DND-41 (cell line): ENCODE measurements at regions not wholly inside any gene's neighbourhood (a gene's known extent, or its start where the extent isn't known, plus 50 kb on each side); places are given as distances from the start of the nearest gene placed in this dataset.

Experiments used
- ATAC-seq: fragments of 200-7000 bp; cut with Tn5 transposase; 3 replicates; pipeline ENCODE4 v1.9.1; 2021; ENCODE audit warnings: low read depth; ENCODE audit not compliant: insufficient read depth
- DNase-seq: peaks from one replicate; pipeline ENCODE4 v3.0.0-alpha.2; 2020
- H2AFZ ChIP-seq: 2 replicates; pipeline ENCODE4 v1.6.0; 2012; ENCODE audit warnings: low read depth, low read length
- H3K27ac ChIP-seq: 2 replicates; pipeline ENCODE4 v1.5.1; 2012; ENCODE audit warnings: low read length, inconsistent platforms
- H3K27me3 ChIP-seq: fragments of 200-600 bp; sonication (generic); 2 replicates; pipeline ENCODE4 v1.6.0; 2012; ENCODE audit warnings: low read length, mild to moderate bottlenecking, inconsistent platforms; ENCODE audit not compliant: insufficient read depth, poor library complexity
- H3K36me3 ChIP-seq: 2 replicates; pipeline ENCODE4 v1.5.1; 2012; ENCODE audit warnings: low read length, inconsistent platforms; ENCODE audit not compliant: insufficient read depth
- H3K4me1 ChIP-seq: 2 replicates; pipeline ENCODE4 v1.5.1; 2012; ENCODE audit warnings: mild to moderate bottlenecking, low read length; ENCODE audit not compliant: insufficient read depth
- H3K4me2 ChIP-seq: 2 replicates; pipeline ENCODE4 v1.6.0; 2012; ENCODE audit warnings: mild to moderate bottlenecking, moderate library complexity, low read length, inconsistent platforms; ENCODE audit not compliant: insufficient read depth
- H3K4me3 ChIP-seq, 2 experiments: fragments of 200-600 bp in 1 of 2; shearing (Covaris generic) in 1 of 2; 2 replicates each; pipeline ENCODE4 v1.5.1; 2012 to 2016; ENCODE audit warnings: inconsistent platforms in 2 of 2, low read length in 2 of 2, mild to moderate bottlenecking in 2 of 2, low read depth in 1 of 2, moderate library complexity in 1 of 2
- H3K79me2 ChIP-seq: 2 replicates; pipeline ENCODE4 v1.6.0; 2012; ENCODE audit warnings: low read length, inconsistent platforms; ENCODE audit not compliant: insufficient read depth
- H3K9ac ChIP-seq: 2 replicates; pipeline ENCODE4 v1.6.0; 2012; ENCODE audit warnings: low read depth, mild to moderate bottlenecking, inconsistent platforms, low read length, moderate library complexity
- H3K9me3 ChIP-seq: 2 replicates; pipeline ENCODE4 v1.5.1; 2012; ENCODE audit warnings: low read length, moderate library complexity, mild to moderate bottlenecking, inconsistent platforms; ENCODE audit not compliant: insufficient read depth, severe bottlenecking
- H4K20me1 ChIP-seq: 2 replicates; pipeline ENCODE4 v1.6.0; 2012; ENCODE audit warnings: low read length; ENCODE audit not compliant: insufficient read depth
- EZH2 ChIP-seq: IDR thresholded peaks from 3 replicates; pipeline ENCODE4 v1.6.1; 2012; ENCODE audit warnings: borderline replicate concordance, low read depth, mild to moderate bottlenecking, moderate library complexity, low read length, inconsistent platforms; ENCODE audit not compliant: severe bottlenecking
- TF ChIP-seq, protein P1 (sequence below): IDR thresholded peaks from 2 replicates; pipeline ENCODE4 v1.5.1; 2012; ENCODE audit warnings: borderline replicate concordance, low read length, moderate library complexity, mild to moderate bottlenecking; ENCODE audit not compliant: poor library complexity, severe bottlenecking; ENCODE audit errors: extremely low read depth

GRCh38 chr15:29934251-29934650 is 112.0 kb upstream of the TJP1 start:
- Histone ChIP-seq H3K27me3 (peaks cover 3% of the 10 kb centered on the region), H3K79me2 (no peaks in the 10 kb centered on the region), H3K9me3 (no peaks in the 10 kb centered on the region), H3K4me1 (no peaks in the 10 kb centered on the region), H3K9ac (no peak overlapping the region), H2AFZ (no peak overlapping the region), H3K4me2 (no peak overlapping the region), H3K4me3 (no peak overlapping the region), H3K27ac (no peak overlapping the region), H3K36me3 (no peaks in the 10 kb centered on the region), H4K20me1 (no peaks in the 10 kb centered on the region)
- no peak for TF ChIP-seq EZH2
- TF ChIP-seq, protein P1, sequence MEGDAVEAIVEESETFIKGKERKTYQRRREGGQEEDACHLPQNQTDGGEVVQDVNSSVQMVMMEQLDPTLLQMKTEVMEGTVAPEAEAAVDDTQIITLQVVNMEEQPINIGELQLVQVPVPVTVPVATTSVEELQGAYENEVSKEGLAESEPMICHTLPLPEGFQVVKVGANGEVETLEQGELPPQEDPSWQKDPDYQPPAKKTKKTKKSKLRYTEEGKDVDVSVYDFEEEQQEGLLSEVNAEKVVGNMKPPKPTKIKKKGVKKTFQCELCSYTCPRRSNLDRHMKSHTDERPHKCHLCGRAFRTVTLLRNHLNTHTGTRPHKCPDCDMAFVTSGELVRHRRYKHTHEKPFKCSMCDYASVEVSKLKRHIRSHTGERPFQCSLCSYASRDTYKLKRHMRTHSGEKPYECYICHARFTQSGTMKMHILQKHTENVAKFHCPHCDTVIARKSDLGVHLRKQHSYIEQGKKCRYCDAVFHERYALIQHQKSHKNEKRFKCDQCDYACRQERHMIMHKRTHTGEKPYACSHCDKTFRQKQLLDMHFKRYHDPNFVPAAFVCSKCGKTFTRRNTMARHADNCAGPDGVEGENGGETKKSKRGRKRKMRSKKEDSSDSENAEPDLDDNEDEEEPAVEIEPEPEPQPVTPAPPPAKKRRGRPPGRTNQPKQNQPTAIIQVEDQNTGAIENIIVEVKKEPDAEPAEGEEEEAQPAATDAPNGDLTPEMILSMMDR, result no peak
- ATAC-seq (no peak), DNase-seq (no peak)

GRCh38 chr15:29933042-29933803 is 111.0 kb upstream of the TJP1 start:
- TF ChIP-seq, protein P1, result no peak
- TF ChIP-seq EZH2, result no peak
- Histone ChIP-seq H3K4me3 (no peak overlapping the region), H4K20me1 (no peaks in the 10 kb centered on the region), H3K9me3 (no peaks in the 10 kb centered on the region), H3K27ac (no peak overlapping the region), H3K79me2 (no peaks in the 10 kb centered on the region), H3K36me3 (no peaks in the 10 kb centered on the region), H3K4me1 (no peaks in the 10 kb centered on the region), H3K9ac (no peak overlapping the region), H2AFZ (no peak overlapping the region), H3K27me3 (peaks cover 3% of the 10 kb centered on the region), H3K4me2 (no peak overlapping the region)
- DNase-seq (no peak), ATAC-seq (no peak)

GRCh38 chr15:29926083-29926388 is 103.8 kb upstream of the TJP1 start:
- Histone ChIP-seq H3K4me2 (no peak overlapping the region), H4K20me1 (no peaks in the 10 kb centered on the region), H2AFZ (no peak overlapping the region)

More at GRCh38 chr15:29926083-29926388, 103.8 kb upstream of the TJP1 start:
- H3K9me3 ChIP-seq, result no peaks in the 10 kb centered on the region
- H3K27me3 ChIP-seq, result peaks cover 3% of the 10 kb centered on the region
- TF ChIP-seq EZH2, result no peak
- TF ChIP-seq, protein P1, result no peak
- no peak overlapping the region for H3K4me3 ChIP-seq
- ATAC-seq (no peak), DNase-seq (no peak)
- no peaks in the 10 kb centered on the region for H3K36me3 ChIP-seq
- H3K9ac ChIP-seq, result no peak overlapping the region
- H3K4me1 ChIP-seq, result no peaks in the 10 kb centered on the region
- H3K79me2 ChIP-seq, result no peaks in the 10 kb centered on the region
- no peak overlapping the region for H3K27ac ChIP-seq
